H1 (cell line): ENCODE measurements at regions not wholly inside any gene's neighbourhood (a gene's known extent, or its start where the extent isn't known, plus 50 kb on each side); places are given as distances from the start of the nearest gene placed in this dataset.

ENCODE experiments used
- BRCA1 ChIP-seq: IDR thresholded peaks from 2 replicates; pipeline ENCODE4 v1.6.1; 2012; ENCODE audit warnings: low read depth, low read length, improper control_type of control experiment
- CHD2 ChIP-seq: IDR thresholded peaks from 2 replicates; pipeline ENCODE4 v1.6.1; 2012; ENCODE audit warnings: low read length, improper control_type of control experiment
- GABPA ChIP-seq: IDR thresholded peaks from 2 replicates; pipeline ENCODE4 v1.6.1; 2011; ENCODE audit warnings: mild to moderate bottlenecking, low read length, moderate library complexity, borderline replicate concordance; ENCODE audit not compliant: insufficient read depth
- JUND ChIP-seq: IDR thresholded peaks from 2 replicates; pipeline ENCODE4 v1.6.1; 2011; ENCODE audit warnings: mild to moderate bottlenecking, improper control_type of control experiment, low read length
- MAX ChIP-seq: IDR thresholded peaks from 2 replicates; pipeline ENCODE4 v1.6.1; 2012; ENCODE audit warnings: inconsistent platforms
- TAF7 ChIP-seq: optimal IDR thresholded peaks from 2 replicates; pipeline ENCODE3; 2011; ENCODE audit warnings: low read depth, mild to moderate bottlenecking, inconsistent platforms, low read length, moderate library complexity, borderline replicate concordance

GRCh38 chr2:62338111-62338510, 142.2 kb downstream of the B3GNT2 start (continued):
- no peak for TF ChIP-seq TAF7
- no peak for TF ChIP-seq BRCA1
- no peak for TF ChIP-seq JUND
- no peak for TF ChIP-seq CHD2
- TF ChIP-seq GABPA, result no peak
- no peak for TF ChIP-seq MAX
